Kidney epithelial cell (primary cell): ENCODE measurements at regions not wholly inside any gene's neighbourhood (a gene's known extent, or its start where the extent isn't known, plus 50 kb on each side); places are given as distances from the start of the nearest gene placed in this dataset.

Experiments
- DNase-seq: peaks from one replicate; pipeline ENCODE4 v3.0.0-alpha.2; 2010; ENCODE audit warnings: low read depth
- H3K27me3 ChIP-seq: 2 replicates; pipeline ENCODE4 v1.6.0; 2011; ENCODE audit warnings: low read length; ENCODE audit not compliant: control insufficient read depth, insufficient read depth
- H3K36me3 ChIP-seq: 2 replicates; pipeline ENCODE4 v1.5.1; 2011; ENCODE audit warnings: low read length; ENCODE audit not compliant: control insufficient read depth, insufficient read depth
- H3K4me3 ChIP-seq: 2 replicates; pipeline ENCODE4 v1.5.1; 2011; ENCODE audit warnings: low read depth, mild to moderate bottlenecking, control low read depth, low read length
- TF ChIP-seq, protein P1 (sequence below): IDR thresholded peaks from 2 replicates; pipeline ENCODE4 v1.5.1; 2011; ENCODE audit warnings: mild to moderate bottlenecking, moderate library complexity, low read length, control low read depth, inconsistent platforms; ENCODE audit not compliant: insufficient read depth, poor library complexity, severe bottlenecking

DNA sequence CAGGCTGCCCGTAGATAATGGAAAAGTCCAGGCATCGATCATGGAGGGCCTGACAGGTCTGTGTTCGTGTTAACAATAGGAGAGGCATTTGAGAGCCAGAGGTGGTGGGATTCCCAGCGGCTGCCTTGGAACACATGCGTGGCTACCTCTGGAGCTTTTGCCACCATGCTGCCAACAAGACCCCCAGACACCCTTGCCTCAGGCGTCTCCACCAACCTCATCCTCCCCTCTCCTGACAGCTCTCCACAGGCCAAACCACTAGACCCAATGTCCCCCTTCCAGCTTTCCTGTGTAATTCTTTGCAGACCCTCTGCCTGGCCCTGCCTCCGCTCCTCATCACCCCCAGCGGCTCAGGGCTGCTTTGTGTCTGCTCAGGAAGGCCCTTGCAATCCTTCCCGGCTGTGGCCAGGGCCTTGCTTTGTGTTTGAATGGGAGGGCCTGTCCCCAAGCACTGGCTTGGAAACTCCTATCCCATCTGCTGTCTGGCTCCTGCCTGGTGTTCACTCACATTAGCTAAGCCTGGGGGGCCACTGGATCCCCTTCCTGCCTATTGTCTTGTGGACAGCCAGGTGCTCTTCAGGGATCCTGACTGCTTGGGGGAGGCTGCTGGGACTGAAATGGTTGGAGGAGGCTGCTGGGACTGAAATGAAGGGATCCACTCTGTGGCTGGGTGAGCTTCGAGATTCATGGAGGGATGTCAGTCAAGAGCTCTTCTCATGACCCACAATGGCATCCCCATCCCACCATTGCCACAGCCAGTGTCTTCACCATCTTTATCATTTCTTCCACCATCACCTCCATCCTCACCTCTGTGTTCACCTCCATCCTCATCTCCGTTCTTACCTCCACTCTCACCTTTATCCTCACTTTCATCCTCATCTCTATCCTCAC lies 60.8 kb upstream of the ELN start:
- TF ChIP-seq, protein P1, sequence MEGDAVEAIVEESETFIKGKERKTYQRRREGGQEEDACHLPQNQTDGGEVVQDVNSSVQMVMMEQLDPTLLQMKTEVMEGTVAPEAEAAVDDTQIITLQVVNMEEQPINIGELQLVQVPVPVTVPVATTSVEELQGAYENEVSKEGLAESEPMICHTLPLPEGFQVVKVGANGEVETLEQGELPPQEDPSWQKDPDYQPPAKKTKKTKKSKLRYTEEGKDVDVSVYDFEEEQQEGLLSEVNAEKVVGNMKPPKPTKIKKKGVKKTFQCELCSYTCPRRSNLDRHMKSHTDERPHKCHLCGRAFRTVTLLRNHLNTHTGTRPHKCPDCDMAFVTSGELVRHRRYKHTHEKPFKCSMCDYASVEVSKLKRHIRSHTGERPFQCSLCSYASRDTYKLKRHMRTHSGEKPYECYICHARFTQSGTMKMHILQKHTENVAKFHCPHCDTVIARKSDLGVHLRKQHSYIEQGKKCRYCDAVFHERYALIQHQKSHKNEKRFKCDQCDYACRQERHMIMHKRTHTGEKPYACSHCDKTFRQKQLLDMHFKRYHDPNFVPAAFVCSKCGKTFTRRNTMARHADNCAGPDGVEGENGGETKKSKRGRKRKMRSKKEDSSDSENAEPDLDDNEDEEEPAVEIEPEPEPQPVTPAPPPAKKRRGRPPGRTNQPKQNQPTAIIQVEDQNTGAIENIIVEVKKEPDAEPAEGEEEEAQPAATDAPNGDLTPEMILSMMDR, result no peak
- H3K36me3 ChIP-seq, result no peaks in the 10 kb centered on the region
- H3K4me3 ChIP-seq, result no peak overlapping the region
- H3K27me3 ChIP-seq, result peaks cover 5% of the 10 kb centered on the region
- DNase-seq, result no peak

DNA sequence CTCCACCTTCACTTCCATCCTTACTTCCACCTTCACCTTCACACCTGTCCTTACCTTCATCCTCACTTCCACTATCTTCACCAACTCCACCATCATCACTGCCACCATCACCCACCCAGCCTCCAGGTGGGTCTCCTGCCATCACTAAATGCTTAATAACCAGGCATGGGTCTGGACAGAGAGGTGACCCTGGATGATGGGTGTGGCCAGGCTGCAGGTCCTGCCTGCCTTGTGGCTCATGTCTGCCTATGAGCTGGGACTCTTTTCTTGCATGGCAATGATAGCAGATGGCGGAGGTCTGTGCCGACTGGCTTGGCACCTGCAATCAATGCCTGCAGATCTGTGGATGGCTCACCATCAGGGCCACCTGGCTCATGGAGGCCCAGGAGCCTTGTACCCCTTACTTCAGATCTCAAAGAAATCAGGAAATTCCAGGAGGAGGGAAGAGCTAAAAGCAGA lies 60.1 kb upstream of the ELN start:
- DNase-seq, result no peak
- H3K4me3 ChIP-seq, result no peak overlapping the region
- peaks cover 5% of the 10 kb centered on the region for H3K27me3 ChIP-seq
- TF ChIP-seq, protein P1, result no peak
- no peaks in the 10 kb centered on the region for H3K36me3 ChIP-seq

DNA sequence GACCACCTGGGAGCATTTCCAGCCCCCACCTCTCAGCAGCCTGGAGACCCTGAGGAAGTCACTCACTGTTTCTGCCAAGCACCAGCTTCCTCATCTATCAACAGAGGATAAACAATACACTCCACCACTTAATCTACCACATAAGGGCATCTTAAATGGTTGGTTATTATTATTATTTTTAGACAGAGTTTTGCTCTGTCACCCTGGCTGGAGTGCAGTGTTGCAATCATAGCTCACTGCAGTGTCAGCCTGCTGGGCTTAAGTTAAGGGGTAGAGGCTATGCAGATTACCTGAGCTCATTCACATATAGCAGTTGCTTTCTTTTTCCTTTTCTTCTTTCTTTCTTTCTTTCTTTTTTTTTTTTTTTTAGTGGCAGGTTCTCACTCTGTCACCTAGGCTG lies 59.5 kb upstream of the ELN start:
- no peaks in the 10 kb centered on the region for H3K36me3 ChIP-seq
- no peak overlapping the region for H3K4me3 ChIP-seq
- TF ChIP-seq, protein P1, result no peak
- DNase-seq, result no peak
- peaks cover 5% of the 10 kb centered on the region for H3K27me3 ChIP-seq

DNA sequence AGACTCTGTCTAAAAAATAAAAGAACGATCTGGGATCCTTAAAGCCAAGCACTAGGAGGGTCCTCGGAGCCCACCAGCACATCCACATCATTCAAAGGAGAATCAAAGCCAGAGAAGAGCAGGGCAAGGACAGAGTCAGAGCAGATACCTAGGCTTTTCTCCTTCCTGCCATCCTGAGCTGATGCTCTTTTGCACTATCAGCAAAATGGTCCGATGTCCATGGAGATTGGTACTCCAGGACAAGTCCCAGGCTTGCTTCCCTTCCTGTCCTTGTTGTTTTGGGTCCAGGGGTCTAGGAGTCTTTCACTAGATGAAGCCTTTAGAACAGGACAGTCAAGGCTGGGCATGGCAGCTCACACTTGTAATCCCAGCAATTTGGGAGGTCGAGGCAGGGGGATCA lies 58.0 kb upstream of the ELN start:
- DNase-seq, result no peak
- TF ChIP-seq, protein P1, result no peak
- H3K4me3 ChIP-seq, result no peak overlapping the region
- peaks cover 5% of the 10 kb centered on the region for H3K27me3 ChIP-seq
- H3K36me3 ChIP-seq, result no peaks in the 10 kb centered on the region

DNA sequence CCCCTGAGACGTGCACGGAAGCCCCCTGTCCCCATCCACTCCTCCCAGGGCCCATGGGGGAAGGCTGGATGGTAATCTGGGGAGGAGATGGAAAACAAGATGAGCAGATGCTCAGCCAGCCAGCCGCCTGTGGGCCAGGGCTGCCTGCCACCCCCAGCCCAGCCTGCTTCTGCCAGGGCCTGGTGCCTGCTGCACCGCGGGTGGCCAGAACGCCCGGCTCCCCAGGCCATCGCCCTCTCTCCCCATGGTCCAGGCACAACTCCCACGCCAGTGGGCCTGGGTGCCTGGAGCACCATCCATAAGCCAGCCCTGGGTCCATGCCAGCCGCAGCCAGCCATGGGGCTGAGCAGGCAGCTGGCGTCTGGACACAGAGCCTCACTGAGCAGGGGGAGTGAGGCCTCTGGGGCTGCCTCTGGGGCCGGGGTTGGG lies 57.2 kb upstream of the ELN start:
- Histone ChIP-seq H3K27me3 (peaks cover 5% of the 10 kb centered on the region), H3K4me3 (no peak overlapping the region), H3K36me3 (no peaks in the 10 kb centered on the region)
- no peak for DNase-seq
- TF ChIP-seq, protein P1, result no peak
